ENCODE measurements at regions not wholly inside any gene's neighbourhood (a gene's known extent, or its start where the extent isn't known, plus 50 kb on each side); places are given as distances from the start of the nearest gene placed in this dataset.

GRCh38 chr5:89016741-89017303 is 133.8 kb upstream of the MEF2C start:
- in situ Hi-C loops (cut with HindIII; ENCODE audit: low pct_unique_long_range_greater_than_20kb, low sequenced_read_pairs) = no loop called here
- ChIA-PET POLR2A (no interaction called here), CTCF (no interaction called here)
- no peaks in the 10 kb centered on the region for H3K36me3 ChIP-seq (ENCODE audit: control insufficient read depth, insufficient read depth, low read length)
- no peaks in the 10 kb centered on the region for H3K27me3 ChIP-seq (ENCODE audit: control insufficient read depth, insufficient read depth, low read length)
- H3K27ac ChIP-seq (ENCODE audit: low read length) = no peak overlapping the region
- no peaks in the 10 kb centered on the region for H3K9me3 ChIP-seq (ENCODE audit: control insufficient read depth, insufficient read depth, low read depth, low read length)
- no TSS peak for BruUV-seq (replicated peaks)
- intact Hi-C loops (cut with micrococcal nuclease; ENCODE audit: unreplicated experiment) = no loop called here
- H3K4me3 ChIP-seq (ENCODE audit: low read depth in 2 of 2, low read length in 2 of 2) = no peak overlapping the region
- no peaks in the 10 kb centered on the region for H3K4me1 ChIP-seq (ENCODE audit: control insufficient read depth, insufficient read depth, low read length)
- TF ChIP-seq SIN3A (IDR thresholded peaks at IDR 0.05; ENCODE audit: borderline replicate concordance, insufficient read depth, low read depth, low read length) = no peak
- TF ChIP-seq TCF7L2 (IDR thresholded peaks at IDR 0.05; ENCODE audit: low read depth, low read length) = no peak
- TF ChIP-seq POLR2AphosphoS5 (IDR thresholded peaks at IDR 0.05; ENCODE audit: low read depth, low read length) = no peak
- no peak for TF ChIP-seq REST (IDR thresholded peaks at IDR 0.05; ENCODE audit: insufficient read depth in 1 of 2, low read depth in 2 of 2, low read length in 1 of 2)
- TF ChIP-seq CTCF (IDR thresholded peaks at IDR 0.05) = no peak
- DNase-seq (ENCODE audit: low read depth, low spot score) = no peak
- no peak for ATAC-seq

GRCh38 chr5:89015409-89015808 is 132.4 kb upstream of the MEF2C start:
- POLR2A ChIA-PET = no interaction called here
- no peaks in the 10 kb centered on the region for H3K36me3 ChIP-seq (ENCODE audit: control insufficient read depth, insufficient read depth, low read length)
- no peaks in the 10 kb centered on the region for H3K9me3 ChIP-seq (ENCODE audit: control insufficient read depth, insufficient read depth, low read depth, low read length)
- ATAC-seq (no peak), DNase-seq (ENCODE audit: low read depth, low spot score) (no peak)
- BruUV-seq (replicated peaks) = no TSS peak
- H3K4me1 ChIP-seq (ENCODE audit: control insufficient read depth, insufficient read depth, low read length) = no peaks in the 10 kb centered on the region
- TF ChIP-seq CTCF (IDR thresholded peaks at IDR 0.05) (no peak), REST (IDR thresholded peaks at IDR 0.05; ENCODE audit: insufficient read depth in 1 of 2, low read depth in 2 of 2, low read length in 1 of 2) (no peak), TCF7L2 (IDR thresholded peaks at IDR 0.05; ENCODE audit: low read depth, low read length) (no peak), SIN3A (IDR thresholded peaks at IDR 0.05; ENCODE audit: borderline replicate concordance, insufficient read depth, low read depth, low read length) (no peak), POLR2AphosphoS5 (IDR thresholded peaks at IDR 0.05; ENCODE audit: low read depth, low read length) (no peak)
- CTCF ChIA-PET = no interaction called here
- no peak overlapping the region for H3K4me3 ChIP-seq (ENCODE audit: low read depth in 2 of 2, low read length in 2 of 2)
- H3K27ac ChIP-seq (ENCODE audit: low read length) = no peak overlapping the region
- H3K27me3 ChIP-seq (ENCODE audit: control insufficient read depth, insufficient read depth, low read length) = no peaks in the 10 kb centered on the region
- in situ Hi-C loops (cut with HindIII; ENCODE audit: low pct_unique_long_range_greater_than_20kb, low sequenced_read_pairs) (no loop called here), intact Hi-C loops (cut with micrococcal nuclease; ENCODE audit: unreplicated experiment) (no loop called here)
